Stimulated activated naive CD8-positive, alpha-beta T cell treated with anti-CD3 and anti-CD28 coated beads, Interleukin-15, Interleukin-2, amounts not matched to agents 100 ng/mL and 50 ng/mL, for 24 hours (primary cell): ENCODE measurements at regions not wholly inside any gene's neighbourhood (a gene's known extent, or its start where the extent isn't known, plus 50 kb on each side); places are given as distances from the start of the nearest gene placed in this dataset.

Experiments
- H3K27ac Mint-ChIP-seq: one replicate; pipeline ENCODE4 v1.8.0; 2021; ENCODE audit warnings: mild to moderate bottlenecking, mixed read lengths
- H3K27me3 Mint-ChIP-seq: one replicate; pipeline ENCODE4 v1.8.0; 2021; ENCODE audit warnings: mixed read lengths
- H3K36me3 Mint-ChIP-seq: one replicate; pipeline ENCODE4 v1.8.0; 2021; ENCODE audit warnings: low read depth, mixed read lengths
- H3K4me1 Mint-ChIP-seq: one replicate; pipeline ENCODE4 v1.8.0; 2021; ENCODE audit warnings: low read depth, mixed read lengths
- H3K4me3 Mint-ChIP-seq: one replicate; pipeline ENCODE4 v1.8.0; 2021; ENCODE audit warnings: mild to moderate bottlenecking, mixed read lengths
- H3K9me3 Mint-ChIP-seq: one replicate; pipeline ENCODE4 v1.8.0; 2021; ENCODE audit warnings: mixed read lengths

- Mint-ChIP-seq H3K36me3 (no peaks in the 10 kb centered on the region), H3K27me3 (no peaks in the 10 kb centered on the region), H3K27ac (no peak overlapping the region), H3K4me3 (no peak overlapping the region), H3K9me3 (no peaks in the 10 kb centered on the region), H3K4me1 (no peaks in the 10 kb centered on the region)
These were observed 606.0 kb upstream of the PITX2 start for GRCh38 chr4:111228874-111229273.

- no peak overlapping the region for H3K4me3 Mint-ChIP-seq
- no peak overlapping the region for H3K27ac Mint-ChIP-seq
- no peaks in the 10 kb centered on the region for H3K9me3 Mint-ChIP-seq
These were observed 607.4 kb upstream of the PITX2 start for GRCh38 chr4:111230265-111230664.

GRCh38 chr4:111231281-111231680, 608.4 kb upstream of the PITX2 start:
- H3K4me3 Mint-ChIP-seq, result no peak overlapping the region
- no peaks in the 10 kb centered on the region for H3K9me3 Mint-ChIP-seq
- H3K27ac Mint-ChIP-seq, result no peak overlapping the region
- no peaks in the 10 kb centered on the region for H3K4me1 Mint-ChIP-seq
- H3K36me3 Mint-ChIP-seq, result no peaks in the 10 kb centered on the region
- H3K27me3 Mint-ChIP-seq, result no peaks in the 10 kb centered on the region

More at GRCh38 chr4:111230265-111230664, 607.4 kb upstream of the PITX2 start:
- H3K36me3 Mint-ChIP-seq, result no peaks in the 10 kb centered on the region
- H3K27me3 Mint-ChIP-seq, result no peaks in the 10 kb centered on the region
- H3K4me1 Mint-ChIP-seq, result no peaks in the 10 kb centered on the region

DNA sequence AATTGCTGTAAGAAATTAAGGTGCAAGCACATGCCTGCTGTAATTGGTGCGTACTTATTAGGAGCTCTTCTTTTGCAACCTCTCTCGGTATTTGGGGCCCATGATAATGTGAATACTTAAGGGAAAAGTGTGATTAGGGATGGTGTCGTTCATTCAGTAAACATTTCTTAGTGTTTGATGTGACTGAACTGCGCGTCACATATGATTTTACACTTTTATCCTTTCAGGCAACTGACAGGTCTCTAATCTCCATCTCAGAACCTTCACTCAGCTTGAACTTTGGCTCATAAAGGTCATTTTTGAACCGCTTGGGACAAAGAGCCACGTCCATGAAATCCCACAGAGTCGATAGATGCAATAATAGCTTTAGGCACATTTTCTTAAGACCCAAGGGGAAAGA, 612.1 kb upstream of the PITX2 start:
- H3K27ac Mint-ChIP-seq, result no peak overlapping the region
- no peaks in the 10 kb centered on the region for H3K27me3 Mint-ChIP-seq
- H3K9me3 Mint-ChIP-seq, result no peaks in the 10 kb centered on the region
- H3K36me3 Mint-ChIP-seq, result no peaks in the 10 kb centered on the region
- H3K4me3 Mint-ChIP-seq, result no peak overlapping the region
- no peaks in the 10 kb centered on the region for H3K4me1 Mint-ChIP-seq

GRCh38 chr4:111263836-111264235, 641.0 kb upstream of the PITX2 start:
- Mint-ChIP-seq H3K27ac (no peak overlapping the region), H3K4me3 (no peak overlapping the region), H3K9me3 (peaks cover 3% of the 10 kb centered on the region), H3K4me1 (no peaks in the 10 kb centered on the region), H3K27me3 (no peaks in the 10 kb centered on the region), H3K36me3 (no peaks in the 10 kb centered on the region)

DNA sequence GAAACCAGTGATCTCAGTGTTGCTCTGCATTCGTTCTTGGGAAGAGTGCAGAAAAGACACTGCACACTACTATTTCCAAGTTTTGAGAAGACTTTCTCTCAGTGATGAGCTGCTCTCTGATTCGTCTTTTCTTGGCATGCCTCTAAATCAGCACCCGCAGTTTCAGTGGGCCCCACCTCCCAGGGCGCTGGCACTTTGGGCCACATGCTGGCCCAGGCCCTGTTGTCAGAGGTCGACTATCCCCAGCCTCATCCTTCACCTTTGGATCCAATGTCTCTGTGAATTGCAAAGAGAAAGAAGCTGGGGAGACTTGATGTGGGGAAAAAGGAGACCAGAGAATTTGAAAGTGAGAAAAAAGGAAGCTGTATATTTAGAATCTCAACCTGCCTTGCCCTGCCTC, 644.1 kb upstream of the PITX2 start:
- no peaks in the 10 kb centered on the region for H3K27me3 Mint-ChIP-seq
- H3K4me1 Mint-ChIP-seq, result no peaks in the 10 kb centered on the region
- H3K4me3 Mint-ChIP-seq, result no peak overlapping the region
- no peak overlapping the region for H3K27ac Mint-ChIP-seq
- H3K36me3 Mint-ChIP-seq, result no peaks in the 10 kb centered on the region
- H3K9me3 Mint-ChIP-seq, result no peaks in the 10 kb centered on the region

DNA sequence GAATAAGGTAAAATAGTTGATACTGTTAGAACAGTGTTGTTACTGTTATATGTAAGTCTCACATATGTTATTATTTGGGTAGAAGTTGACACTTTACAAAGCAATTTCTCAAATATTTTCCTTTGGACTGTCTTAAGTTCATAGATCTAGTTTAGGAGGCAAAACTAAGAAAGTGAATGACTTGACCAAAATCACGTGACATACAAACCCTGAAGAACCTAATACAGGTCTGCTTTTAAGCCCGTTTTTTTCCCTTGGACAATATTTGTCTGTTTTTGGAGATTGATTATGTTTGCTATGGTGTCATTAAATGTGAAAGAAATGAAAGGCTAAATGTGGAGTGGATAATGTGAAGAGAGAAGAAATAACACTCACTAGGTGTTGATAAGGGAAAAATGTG, 644.9 kb upstream of the PITX2 start:
- no peak overlapping the region for H3K4me3 Mint-ChIP-seq
- H3K4me1 Mint-ChIP-seq, result no peaks in the 10 kb centered on the region
- H3K27ac Mint-ChIP-seq, result no peak overlapping the region
- H3K9me3 Mint-ChIP-seq, result no peaks in the 10 kb centered on the region
- H3K36me3 Mint-ChIP-seq, result no peaks in the 10 kb centered on the region
- H3K27me3 Mint-ChIP-seq, result no peaks in the 10 kb centered on the region

DNA sequence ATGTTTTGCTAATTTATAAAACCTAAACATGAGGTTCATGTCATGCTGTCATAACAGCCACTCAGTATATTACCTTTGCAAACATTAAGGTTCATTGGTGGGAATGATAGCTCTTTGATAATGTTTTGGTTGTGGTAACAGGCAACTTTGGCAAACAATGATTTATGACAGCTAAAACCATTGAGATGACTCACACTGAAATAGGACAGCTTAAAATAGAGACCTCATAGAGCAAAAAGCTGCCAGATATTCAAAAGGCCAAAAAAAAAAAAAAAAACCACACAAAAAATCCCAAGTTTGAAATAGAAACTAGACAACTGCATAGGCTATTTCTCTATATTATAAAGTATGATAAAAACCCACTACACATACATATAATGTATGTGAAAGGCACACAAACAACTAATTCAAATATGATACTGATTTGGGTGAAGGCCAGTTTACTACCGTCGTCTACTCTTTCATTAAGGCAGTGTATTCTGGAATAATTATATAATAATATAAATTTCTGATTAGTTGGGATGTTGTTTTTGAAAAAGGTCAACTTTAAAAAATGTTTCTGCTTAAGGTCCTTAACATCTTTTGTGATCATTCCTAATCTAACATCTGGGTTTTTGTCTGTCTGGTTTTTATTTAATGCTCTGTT, 646.0 kb upstream of the PITX2 start:
- H3K36me3 Mint-ChIP-seq, result no peaks in the 10 kb centered on the region
- H3K4me3 Mint-ChIP-seq, result no peak overlapping the region
- H3K27me3 Mint-ChIP-seq, result no peaks in the 10 kb centered on the region
- H3K27ac Mint-ChIP-seq, result no peak overlapping the region
- no peaks in the 10 kb centered on the region for H3K9me3 Mint-ChIP-seq
- no peaks in the 10 kb centered on the region for H3K4me1 Mint-ChIP-seq

DNA sequence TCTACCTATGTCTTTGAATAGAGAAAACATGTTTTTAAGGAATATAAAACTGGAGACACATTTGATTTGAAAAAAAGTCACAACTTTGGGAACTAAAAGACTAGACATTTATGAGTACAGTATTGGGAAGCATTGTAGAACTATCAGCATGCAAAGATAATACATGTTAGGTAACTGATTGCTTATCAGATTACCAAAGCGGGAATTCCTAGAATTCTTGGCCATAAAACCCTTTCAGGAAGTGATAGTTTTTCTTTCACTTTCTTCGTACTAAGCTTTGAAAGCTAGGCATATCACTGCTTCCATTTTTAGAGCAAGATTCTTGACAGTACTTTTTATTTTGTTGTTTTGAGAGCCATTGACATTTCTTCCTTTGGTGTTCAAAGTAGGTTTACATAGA, 646.6 kb upstream of the PITX2 start:
- Mint-ChIP-seq H3K36me3 (no peaks in the 10 kb centered on the region), H3K27ac (no peak overlapping the region), H3K4me1 (no peaks in the 10 kb centered on the region), H3K27me3 (no peaks in the 10 kb centered on the region), H3K9me3 (no peaks in the 10 kb centered on the region), H3K4me3 (no peak overlapping the region)

DNA sequence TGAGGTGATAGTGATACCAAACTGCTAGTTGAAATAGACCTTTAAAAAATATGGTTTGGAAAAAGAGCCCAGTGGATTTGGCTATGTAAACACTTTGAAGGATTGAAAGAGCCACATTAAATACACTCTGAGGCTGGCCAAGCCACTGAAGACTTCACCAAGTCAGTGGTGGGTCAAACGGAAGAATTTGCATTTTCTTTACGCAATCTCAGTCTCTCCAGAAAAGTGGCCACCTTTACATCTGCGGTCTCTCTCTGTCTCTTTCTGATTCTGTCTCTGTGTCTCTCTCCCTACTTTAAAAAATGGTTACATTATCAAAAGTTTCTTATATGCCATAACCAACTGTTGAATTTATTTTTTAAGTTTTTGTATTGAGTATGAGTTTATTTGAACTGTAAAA, 651.2 kb upstream of the PITX2 start:
- Mint-ChIP-seq H3K9me3 (peaks cover 9% of the 10 kb centered on the region), H3K36me3 (no peaks in the 10 kb centered on the region), H3K27me3 (no peaks in the 10 kb centered on the region), H3K27ac (no peak overlapping the region), H3K4me3 (no peak overlapping the region), H3K4me1 (no peaks in the 10 kb centered on the region)

- H3K4me3 Mint-ChIP-seq, result no peak overlapping the region
- no peak overlapping the region for H3K27ac Mint-ChIP-seq
- H3K36me3 Mint-ChIP-seq, result no peaks in the 10 kb centered on the region
- no peaks in the 10 kb centered on the region for H3K4me1 Mint-ChIP-seq
- no peaks in the 10 kb centered on the region for H3K27me3 Mint-ChIP-seq
- peaks cover 9% of the 10 kb centered on the region for H3K9me3 Mint-ChIP-seq
These were observed 651.6 kb upstream of the PITX2 start for GRCh38 chr4:111274486-111274885.

DNA sequence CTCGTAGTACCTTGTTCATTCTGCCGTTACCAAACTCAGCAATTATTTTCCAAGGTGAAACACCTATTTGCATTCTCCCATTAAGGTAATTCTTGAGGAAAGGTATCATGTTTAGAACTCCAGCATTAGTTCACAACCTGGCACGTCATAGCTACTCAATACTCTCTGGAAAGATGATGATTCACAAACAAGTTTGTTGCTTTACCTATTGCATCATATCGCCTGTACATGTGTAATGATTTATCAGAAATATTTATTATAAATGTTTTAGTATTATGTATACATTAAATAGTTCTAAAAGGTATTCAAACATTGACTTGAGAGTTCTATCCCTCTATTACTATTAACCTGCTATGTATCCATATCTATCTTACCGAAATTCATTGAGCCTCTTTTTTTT, 658.3 kb upstream of the PITX2 start:
- H3K4me3 Mint-ChIP-seq, result no peak overlapping the region
- H3K9me3 Mint-ChIP-seq, result peaks cover 9% of the 10 kb centered on the region
- H3K4me1 Mint-ChIP-seq, result no peaks in the 10 kb centered on the region
- peaks cover 7% of the 10 kb centered on the region for H3K27me3 Mint-ChIP-seq
- H3K27ac Mint-ChIP-seq, result no peak overlapping the region
- no peaks in the 10 kb centered on the region for H3K36me3 Mint-ChIP-seq

- Mint-ChIP-seq H3K4me1 (no peaks in the 10 kb centered on the region), H3K9me3 (peaks cover 9% of the 10 kb centered on the region), H3K27ac (no peak overlapping the region), H3K36me3 (no peaks in the 10 kb centered on the region), H3K27me3 (peaks cover 7% of the 10 kb centered on the region), H3K4me3 (no peak overlapping the region)
These were observed 659.2 kb upstream of the PITX2 start for GRCh38 chr4:111282035-111282434.

DNA sequence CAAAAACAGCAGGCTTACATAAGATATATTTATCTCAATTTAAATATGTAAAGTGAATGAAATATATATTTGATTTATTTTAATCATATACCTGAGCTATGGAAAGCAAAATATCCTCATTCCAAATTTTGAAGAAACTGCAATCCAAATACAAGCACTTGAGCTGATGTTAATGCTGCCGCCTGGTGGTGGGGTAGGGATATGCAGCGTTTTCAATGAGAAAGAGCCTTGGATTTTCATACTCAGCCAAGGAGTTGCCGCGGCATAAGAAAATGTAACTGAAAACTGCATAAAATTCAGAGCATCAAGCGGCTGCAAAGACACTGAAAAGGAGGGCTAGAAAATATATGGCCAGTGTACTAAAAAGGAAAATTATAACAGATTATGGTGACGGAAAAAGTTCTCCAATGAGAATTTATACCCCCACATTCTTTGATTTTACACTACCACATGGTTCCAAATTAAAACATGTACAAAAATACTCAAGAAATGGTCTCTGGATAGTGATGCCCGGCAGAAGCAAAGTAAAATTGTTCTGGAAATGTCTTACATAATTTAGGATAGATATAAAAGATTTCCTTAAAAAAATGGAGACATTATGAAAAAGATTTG, 660.3 kb upstream of the PITX2 start:
- no peak overlapping the region for H3K4me3 Mint-ChIP-seq
- H3K4me1 Mint-ChIP-seq, result no peaks in the 10 kb centered on the region
- peaks cover 7% of the 10 kb centered on the region for H3K27me3 Mint-ChIP-seq
- no peaks in the 10 kb centered on the region for H3K36me3 Mint-ChIP-seq
- peaks cover 3% of the 10 kb centered on the region for H3K9me3 Mint-ChIP-seq
- no peak overlapping the region for H3K27ac Mint-ChIP-seq

GRCh38 chr4:111296466-111296865, 673.6 kb upstream of the PITX2 start:
- Mint-ChIP-seq H3K27ac (no peak overlapping the region), H3K9me3 (peaks cover 4% of the 10 kb centered on the region), H3K27me3 (no peaks in the 10 kb centered on the region)

DNA sequence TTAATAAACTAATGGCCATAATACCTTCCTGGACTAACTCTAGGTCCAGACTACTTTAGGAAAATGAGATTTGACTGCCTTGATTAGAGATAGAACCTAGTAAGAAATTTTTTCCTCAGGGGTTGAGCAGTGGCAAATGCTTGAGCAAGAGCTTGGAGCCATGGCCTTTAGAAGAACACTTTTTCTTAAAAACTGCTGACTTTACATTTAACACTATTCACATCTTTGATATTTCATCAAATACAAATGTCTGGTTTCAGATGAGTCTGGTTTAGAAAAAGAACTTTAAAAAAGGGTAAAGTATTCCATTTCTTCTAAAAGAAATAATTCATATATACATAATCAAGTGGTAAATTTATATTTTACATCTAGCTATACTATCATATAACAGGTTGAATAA, 680.9 kb upstream of the PITX2 start:
- Mint-ChIP-seq H3K4me3 (no peak overlapping the region), H3K36me3 (no peaks in the 10 kb centered on the region), H3K27me3 (no peaks in the 10 kb centered on the region), H3K9me3 (peaks cover 8% of the 10 kb centered on the region), H3K27ac (no peak overlapping the region), H3K4me1 (no peaks in the 10 kb centered on the region)

More at GRCh38 chr4:111296466-111296865, 673.6 kb upstream of the PITX2 start:
- Mint-ChIP-seq H3K4me1 (no peaks in the 10 kb centered on the region), H3K4me3 (no peak overlapping the region), H3K36me3 (no peaks in the 10 kb centered on the region)
